MM.1S (cell line): ENCODE measurements at regions not wholly inside any gene's neighbourhood (a gene's known extent, or its start where the extent isn't known, plus 50 kb on each side); places are given as distances from the start of the nearest gene placed in this dataset.

ENCODE experiments used
- DNase-seq: peaks from one replicate; pipeline ENCODE4 v3.0.0-alpha.2; 2015
- H2AFZ ChIP-seq: fragments of 300-600 bp; sonication (generic); 2 replicates; pipeline ENCODE4 v1.6.0; 2016; ENCODE audit warnings: antibody characterized with exemption, low read length
- H3F3A ChIP-seq: fragments of 300-600 bp; sonication (generic); 2 replicates; pipeline ENCODE4 v1.6.1; 2016; ENCODE audit warnings: mild to moderate bottlenecking, antibody characterized with exemption, low read length, moderate library complexity, mixed read lengths; ENCODE audit not compliant: insufficient read depth
- H3K27ac ChIP-seq: fragments of 300-600 bp; sonication (generic); 2 replicates; pipeline ENCODE4 v1.5.1; 2016; ENCODE audit warnings: mild to moderate bottlenecking, low read length
- H3K27me3 ChIP-seq: fragments of 300-600 bp; sonication (generic); replicated peaks from 2 replicates; pipeline ENCODE4 v1.6.0; 2016; ENCODE audit warnings: low read length; ENCODE audit not compliant: insufficient read depth
- H3K36me3 ChIP-seq: fragments of 300-600 bp; sonication (generic); replicated peaks from 2 replicates; pipeline ENCODE4 v1.6.1; 2016; ENCODE audit warnings: mild to moderate bottlenecking, low read length, mixed read lengths; ENCODE audit not compliant: insufficient read depth
- H3K4me1 ChIP-seq: fragments of 300-600 bp; sonication (generic); 2 replicates; pipeline ENCODE4 v1.6.1; 2016; ENCODE audit warnings: low read length, mixed read lengths
- H3K4me2 ChIP-seq: fragments of 300-600 bp; sonication (generic); 2 replicates; pipeline ENCODE4 v1.6.0; 2016; ENCODE audit warnings: low read depth, low read length
- H3K4me3 ChIP-seq: fragments of 300-600 bp; sonication (generic); 2 replicates; pipeline ENCODE4 v1.5.1; 2016; ENCODE audit warnings: low read length, mixed read lengths
- H3K79me2 ChIP-seq: fragments of 300-600 bp; sonication (generic); 2 replicates; pipeline ENCODE4 v1.6.1; 2016; ENCODE audit warnings: mixed run types, low read length, mixed read lengths
- H3K9ac ChIP-seq: fragments of 300-600 bp; sonication (generic); 2 replicates; pipeline ENCODE4 v1.6.1; 2016; ENCODE audit warnings: low read length, mixed read lengths
- H3K9me2 ChIP-seq: fragments of 300-600 bp; sonication (generic); replicated peaks from 2 replicates; pipeline ENCODE4 v1.6.1; 2016; ENCODE audit warnings: mild to moderate bottlenecking, low read length, mixed read lengths; ENCODE audit not compliant: insufficient read depth
- H3K9me3 ChIP-seq: fragments of 300-600 bp; sonication (generic); replicated peaks from 2 replicates; pipeline ENCODE4 v1.6.1; 2016; ENCODE audit warnings: mild to moderate bottlenecking, low read length, mixed read lengths; ENCODE audit not compliant: insufficient read depth
- H4K20me1 ChIP-seq: fragments of 300-600 bp; sonication (generic); 2 replicates; pipeline ENCODE4 v1.6.1; 2016; ENCODE audit warnings: mild to moderate bottlenecking, low read length, moderate library complexity, mixed read lengths; ENCODE audit not compliant: insufficient read depth
- CTCF ChIP-seq: fragments of 300-600 bp; sonication (generic); IDR thresholded peaks from 2 replicates; pipeline ENCODE4 v1.5.1; 2016; ENCODE audit warnings: antibody characterized with exemption, low read length, mixed read lengths
- EZH2 ChIP-seq: fragments of 300-600 bp; sonication (generic); optimal IDR thresholded peaks from 2 replicates; pipeline ENCODE3; 2017; ENCODE audit warnings: low read depth, mild to moderate bottlenecking, antibody characterized with exemption, low read length, mixed read lengths
- EZH2phosphoT487 ChIP-seq: fragments of 300-600 bp; sonication (generic); IDR thresholded peaks from 2 replicates; pipeline ENCODE4 v1.6.1; 2018; ENCODE audit warnings: antibody characterized with exemption, low read length

- H2AFZ ChIP-seq = no peak overlapping the region
- H3K9me3 ChIP-seq = no peaks in the 10 kb centered on the region
- TF ChIP-seq EZH2phosphoT487 (no peak), CTCF (no peak), EZH2 (no peak)
- H3K27ac ChIP-seq = no peak overlapping the region
- H3F3A ChIP-seq = no peaks in the 10 kb centered on the region
- no peaks in the 10 kb centered on the region for H3K4me1 ChIP-seq
- DNase-seq = no peak
- H3K9ac ChIP-seq = no peak overlapping the region
- no peaks in the 10 kb centered on the region for H4K20me1 ChIP-seq
- no peaks in the 10 kb centered on the region for H3K79me2 ChIP-seq
- no peak overlapping the region for H3K4me2 ChIP-seq
- H3K4me3 ChIP-seq = no peak overlapping the region
- no peaks in the 10 kb centered on the region for H3K36me3 ChIP-seq
- no peaks in the 10 kb centered on the region for H3K9me2 ChIP-seq
- no peaks in the 10 kb centered on the region for H3K27me3 ChIP-seq
Measured at GRCh38 chr13:89738072-89738471, 1609.4 kb upstream of the MIR17HG start.

- Histone ChIP-seq H3K36me3 (no peaks in the 10 kb centered on the region), H3K79me2 (no peaks in the 10 kb centered on the region), H3K9me2 (no peaks in the 10 kb centered on the region), H3K9ac (no peak overlapping the region), H2AFZ (no peak overlapping the region), H4K20me1 (no peaks in the 10 kb centered on the region), H3K27me3 (no peaks in the 10 kb centered on the region), H3K9me3 (no peaks in the 10 kb centered on the region), H3K4me2 (no peak overlapping the region), H3K27ac (no peak overlapping the region), H3F3A (no peaks in the 10 kb centered on the region), H3K4me1 (no peaks in the 10 kb centered on the region), H3K4me3 (no peak overlapping the region)
- no peak for DNase-seq
- no peak for TF ChIP-seq CTCF
- TF ChIP-seq EZH2 = no peak
- TF ChIP-seq EZH2phosphoT487 = no peak
Measured at GRCh38 chr13:89740994-89741685, 1606.3 kb upstream of the MIR17HG start.

GRCh38 chr13:89746554-89746953 lies 1600.9 kb upstream of the MIR17HG start:
- TF ChIP-seq CTCF (no peak), EZH2phosphoT487 (no peak)
- DNase-seq = no peak
- H2AFZ ChIP-seq = no peak overlapping the region
- H3K4me2 ChIP-seq = no peak overlapping the region
- H3F3A ChIP-seq = no peaks in the 10 kb centered on the region
- no peaks in the 10 kb centered on the region for H4K20me1 ChIP-seq
- H3K27me3 ChIP-seq = no peaks in the 10 kb centered on the region
- H3K4me3 ChIP-seq = no peak overlapping the region
- no peak overlapping the region for H3K9ac ChIP-seq
- H3K4me1 ChIP-seq = no peaks in the 10 kb centered on the region
- H3K9me3 ChIP-seq = no peaks in the 10 kb centered on the region
- no peaks in the 10 kb centered on the region for H3K9me2 ChIP-seq
- no peaks in the 10 kb centered on the region for H3K79me2 ChIP-seq
- H3K27ac ChIP-seq = no peak overlapping the region
- no peaks in the 10 kb centered on the region for H3K36me3 ChIP-seq
